ENCODE measurements at regions not wholly inside any gene's neighbourhood (a gene's known extent, or its start where the extent isn't known, plus 50 kb on each side); places are given as distances from the start of the nearest gene placed in this dataset.

DNA sequence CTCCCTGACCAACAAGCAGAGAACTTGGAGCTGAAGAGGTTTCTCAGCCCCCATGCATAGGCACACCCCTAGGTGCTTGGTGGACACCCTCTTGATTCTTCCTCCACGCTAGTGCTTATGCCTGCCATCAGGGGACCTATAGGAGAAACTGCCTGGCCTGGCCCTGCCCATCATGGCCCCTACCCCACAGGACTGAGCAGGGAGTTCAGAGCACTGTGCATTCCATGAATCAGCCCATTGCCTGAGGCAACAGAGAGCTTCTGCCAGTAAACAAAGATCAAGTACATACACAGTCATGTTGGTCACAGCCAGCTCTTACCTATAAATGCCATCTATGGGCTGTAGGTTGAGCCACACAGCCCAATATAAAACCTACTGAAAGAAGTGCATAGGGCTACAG is 99.1 kb upstream of the EDNRA start:
- no peak for ATAC-seq
- TF ChIP-seq SNAI2 (CRISPR knock-in tag; IDR thresholded peaks at IDR 0.05) = no peak
- no peak for TF ChIP-seq PATZ1 (CRISPR knock-in tag; IDR thresholded peaks at IDR 0.05; ENCODE audit: borderline replicate concordance)
- no peak for TF ChIP-seq ZC3H10 (CRISPR knock-in tag; IDR thresholded peaks at IDR 0.05)
- no peak for TF ChIP-seq ZFP30 (CRISPR knock-in tag; IDR thresholded peaks at IDR 0.05)
- TF ChIP-seq GLIS3 (CRISPR knock-in tag; IDR thresholded peaks at IDR 0.05) = no peak
- no peak for TF ChIP-seq CSDC2 (CRISPR knock-in tag; IDR thresholded peaks at IDR 0.05)
- TF ChIP-seq ZNF565 (CRISPR knock-in tag; conservative IDR thresholded peaks at IDR 0.05; ENCODE audit: low read depth) = no peak
- no peak for TF ChIP-seq ZNF70 (CRISPR knock-in tag; IDR thresholded peaks at IDR 0.05)
- TF ChIP-seq TCF4 (CRISPR knock-in tag; IDR thresholded peaks at IDR 0.05; ENCODE audit: borderline replicate concordance) = no peak
- TF ChIP-seq ISL1 (CRISPR knock-in tag; IDR thresholded peaks at IDR 0.05) = no peak
- TF ChIP-seq, protein P1, sequence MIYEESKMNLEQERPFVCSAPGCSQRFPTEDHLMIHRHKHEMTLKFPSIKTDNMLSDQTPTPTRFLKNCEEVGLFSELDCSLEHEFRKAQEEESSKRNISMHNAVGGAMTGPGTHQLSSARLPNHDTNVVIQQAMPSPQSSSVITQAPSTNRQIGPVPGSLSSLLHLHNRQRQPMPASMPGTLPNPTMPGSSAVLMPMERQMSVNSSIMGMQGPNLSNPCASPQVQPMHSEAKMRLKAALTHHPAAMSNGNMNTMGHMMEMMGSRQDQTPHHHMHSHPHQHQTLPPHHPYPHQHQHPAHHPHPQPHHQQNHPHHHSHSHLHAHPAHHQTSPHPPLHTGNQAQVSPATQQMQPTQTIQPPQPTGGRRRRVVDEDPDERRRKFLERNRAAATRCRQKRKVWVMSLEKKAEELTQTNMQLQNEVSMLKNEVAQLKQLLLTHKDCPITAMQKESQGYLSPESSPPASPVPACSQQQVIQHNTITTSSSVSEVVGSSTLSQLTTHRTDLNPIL (CRISPR knock-in tag; IDR thresholded peaks at IDR 0.05; ENCODE audit: low read depth) = no peak
- no peak for TF ChIP-seq OSR1 (CRISPR knock-in tag; IDR thresholded peaks at IDR 0.05)
- no peak for TF ChIP-seq ESRRG (CRISPR knock-in tag; IDR thresholded peaks at IDR 0.05)
- TF ChIP-seq ZNF8 (CRISPR knock-in tag; IDR thresholded peaks at IDR 0.05) = no peak
- TF ChIP-seq ZFP3 (CRISPR knock-in tag; IDR thresholded peaks at IDR 0.05) = no peak
- TF ChIP-seq, protein P2, sequence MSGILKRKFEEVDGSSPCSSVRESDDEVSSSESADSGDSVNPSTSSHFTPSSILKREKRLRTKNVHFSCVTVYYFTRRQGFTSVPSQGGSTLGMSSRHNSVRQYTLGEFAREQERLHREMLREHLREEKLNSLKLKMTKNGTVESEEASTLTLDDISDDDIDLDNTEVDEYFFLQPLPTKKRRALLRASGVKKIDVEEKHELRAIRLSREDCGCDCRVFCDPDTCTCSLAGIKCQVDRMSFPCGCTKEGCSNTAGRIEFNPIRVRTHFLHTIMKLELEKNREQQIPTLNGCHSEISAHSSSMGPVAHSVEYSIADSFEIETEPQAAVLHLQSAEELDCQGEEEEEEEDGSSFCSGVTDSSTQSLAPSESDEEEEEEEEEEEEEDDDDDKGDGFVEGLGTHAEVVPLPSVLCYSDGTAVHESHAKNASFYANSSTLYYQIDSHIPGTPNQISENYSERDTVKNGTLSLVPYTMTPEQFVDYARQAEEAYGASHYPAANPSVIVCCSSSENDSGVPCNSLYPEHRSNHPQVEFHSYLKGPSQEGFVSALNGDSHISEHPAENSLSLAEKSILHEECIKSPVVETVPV (CRISPR knock-in tag; IDR thresholded peaks at IDR 0.05) = no peak
- TF ChIP-seq TOX (CRISPR knock-in tag; IDR thresholded peaks at IDR 0.05; ENCODE audit: borderline replicate concordance) = no peak

GRCh38 chr4:147388018-147388417 is 92.9 kb upstream of the EDNRA start:
- ATAC-seq = no peak
- TF ChIP-seq, protein P2 (CRISPR knock-in tag; IDR thresholded peaks at IDR 0.05) = no peak
- no peak for TF ChIP-seq ISL1 (CRISPR knock-in tag; IDR thresholded peaks at IDR 0.05)
- no peak for TF ChIP-seq RARB (CRISPR knock-in tag; IDR thresholded peaks at IDR 0.05)

- no peak for ATAC-seq
- no peak for TF ChIP-seq TOX (CRISPR knock-in tag; IDR thresholded peaks at IDR 0.05; ENCODE audit: borderline replicate concordance)
- no peak for TF ChIP-seq ZNF8 (CRISPR knock-in tag; IDR thresholded peaks at IDR 0.05)
- TF ChIP-seq ZC3H10 (CRISPR knock-in tag; IDR thresholded peaks at IDR 0.05) = no peak
- TF ChIP-seq ZFP30 (CRISPR knock-in tag; IDR thresholded peaks at IDR 0.05) = no peak
- TF ChIP-seq, protein P2 (CRISPR knock-in tag; IDR thresholded peaks at IDR 0.05) = no peak
- no peak for TF ChIP-seq BACH2 (CRISPR knock-in tag; IDR thresholded peaks at IDR 0.05; ENCODE audit: borderline replicate concordance)
- TF ChIP-seq OSR1 (CRISPR knock-in tag; IDR thresholded peaks at IDR 0.05) = no peak
- TF ChIP-seq ISL1 (CRISPR knock-in tag; IDR thresholded peaks at IDR 0.05) = no peak
- TF ChIP-seq ARNTL (CRISPR knock-in tag; IDR thresholded peaks at IDR 0.05; ENCODE audit: borderline replicate concordance, low read depth) = no peak
- no peak for TF ChIP-seq TCF4 (CRISPR knock-in tag; IDR thresholded peaks at IDR 0.05; ENCODE audit: borderline replicate concordance)
- no peak for TF ChIP-seq PPARA (CRISPR knock-in tag; IDR thresholded peaks at IDR 0.05; ENCODE audit: borderline replicate concordance)
- no peak for TF ChIP-seq RARB (CRISPR knock-in tag; IDR thresholded peaks at IDR 0.05)
These were observed 84.8 kb upstream of the EDNRA start for GRCh38 chr4:147396105-147396504.

DNA sequence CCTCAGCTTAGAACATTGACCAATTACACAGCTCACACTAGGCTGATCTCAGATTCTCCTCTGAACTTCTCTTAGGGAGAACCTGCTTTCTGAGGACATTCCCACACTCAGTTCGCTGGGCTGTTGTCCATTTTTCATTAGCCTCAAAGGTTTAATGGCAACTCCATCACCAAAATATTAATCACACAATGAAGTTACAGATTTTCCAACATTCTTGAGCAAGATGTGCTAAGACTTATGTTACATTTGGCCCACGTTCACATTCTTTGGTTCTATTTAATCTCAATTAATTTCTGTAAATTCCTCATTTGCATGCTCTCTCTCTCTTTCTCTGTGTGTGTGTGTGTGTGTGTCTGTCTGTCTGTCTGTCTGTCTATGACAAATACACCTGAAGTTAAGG is 82.3 kb upstream of the EDNRA start:
- TF ChIP-seq ZFP3 (CRISPR knock-in tag; IDR thresholded peaks at IDR 0.05) = no peak
- TF ChIP-seq, protein P2 (CRISPR knock-in tag; IDR thresholded peaks at IDR 0.05) = no peak
- TF ChIP-seq CSDC2 (CRISPR knock-in tag; IDR thresholded peaks at IDR 0.05) = no peak
- TF ChIP-seq TSHZ2 (CRISPR knock-in tag; IDR thresholded peaks at IDR 0.05) = no peak
- TF ChIP-seq ZNF565 (CRISPR knock-in tag; conservative IDR thresholded peaks at IDR 0.05; ENCODE audit: low read depth) = no peak
- ATAC-seq = no peak
